HCT116 (cell line): ENCODE measurements at regions not wholly inside any gene's neighbourhood (a gene's known extent, or its start where the extent isn't known, plus 50 kb on each side); places are given as distances from the start of the nearest gene placed in this dataset.

ENCODE experiments used
- EZH2 ChIP-seq: fragments of 200-600 bp; sonication (generic); IDR thresholded peaks from 2 replicates; pipeline ENCODE4 v1.6.1; 2017; ENCODE audit warnings: antibody characterized with exemption, mixed run types
- JUND ChIP-seq: IDR thresholded peaks from 2 replicates; pipeline ENCODE4 v1.6.1; 2012
- POLR2A ChIP-seq: IDR thresholded peaks from 2 replicates; pipeline ENCODE4 v1.7.0; 2011; ENCODE audit warnings: borderline replicate concordance; ENCODE audit not compliant: insufficient read depth, insufficient read length; ENCODE audit errors: extremely low read depth
- RAD21 ChIP-seq: IDR thresholded peaks from 2 replicates; pipeline ENCODE4 v1.6.1; 2012; ENCODE audit warnings: low read depth, mild to moderate bottlenecking
- ZNF274 ChIP-seq: fragments of 200-500 bp; sonication (Bioruptor generic); IDR thresholded peaks from 2 replicates; pipeline ENCODE4 v1.6.1; 2014; ENCODE audit warnings: mild to moderate bottlenecking, low read depth, low read length, inconsistent platforms
- TF ChIP-seq, protein P1 (sequence below), 3 experiments: fragments of 200-600 bp in 1 of 3; sonication (generic) in 1 of 3; IDR thresholded peaks in 2 of 3; conservative IDR thresholded peaks in 1 of 3; 2 replicates each; pipeline ENCODE4 v1.5.1; 2012 to 2017; ENCODE audit warnings: low read depth in 2 of 3, low read length in 2 of 3, antibody characterized with exemption in 1 of 3, borderline replicate concordance in 1 of 3, control low read depth in 1 of 3, mild to moderate bottlenecking in 1 of 3, mixed read lengths in 1 of 3, mixed run types in 1 of 3, moderate library complexity in 1 of 3; ENCODE audit not compliant: insufficient read depth in 1 of 3

DNA sequence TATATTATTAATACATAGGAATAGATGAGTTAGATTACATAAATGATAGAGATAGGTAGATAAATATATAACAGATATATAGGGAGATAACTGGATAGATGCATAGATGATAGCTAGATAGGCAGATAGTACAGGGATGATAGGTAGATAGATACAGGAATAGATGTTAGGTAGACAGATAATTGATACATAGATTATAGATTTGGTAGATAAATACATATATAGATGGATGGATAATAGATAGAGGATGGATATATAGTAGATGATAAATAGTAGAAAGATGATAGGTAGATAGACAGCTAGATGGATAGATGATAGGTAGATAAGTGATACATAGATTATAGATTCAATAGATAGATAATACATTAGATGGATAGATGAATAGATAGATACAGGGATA lies 283.6 kb downstream of the SHOX start:
- TF ChIP-seq JUND = no peak
- TF ChIP-seq POLR2A = no peak
- no peak for TF ChIP-seq ZNF274
- no peak for TF ChIP-seq RAD21
- TF ChIP-seq, protein P1, sequence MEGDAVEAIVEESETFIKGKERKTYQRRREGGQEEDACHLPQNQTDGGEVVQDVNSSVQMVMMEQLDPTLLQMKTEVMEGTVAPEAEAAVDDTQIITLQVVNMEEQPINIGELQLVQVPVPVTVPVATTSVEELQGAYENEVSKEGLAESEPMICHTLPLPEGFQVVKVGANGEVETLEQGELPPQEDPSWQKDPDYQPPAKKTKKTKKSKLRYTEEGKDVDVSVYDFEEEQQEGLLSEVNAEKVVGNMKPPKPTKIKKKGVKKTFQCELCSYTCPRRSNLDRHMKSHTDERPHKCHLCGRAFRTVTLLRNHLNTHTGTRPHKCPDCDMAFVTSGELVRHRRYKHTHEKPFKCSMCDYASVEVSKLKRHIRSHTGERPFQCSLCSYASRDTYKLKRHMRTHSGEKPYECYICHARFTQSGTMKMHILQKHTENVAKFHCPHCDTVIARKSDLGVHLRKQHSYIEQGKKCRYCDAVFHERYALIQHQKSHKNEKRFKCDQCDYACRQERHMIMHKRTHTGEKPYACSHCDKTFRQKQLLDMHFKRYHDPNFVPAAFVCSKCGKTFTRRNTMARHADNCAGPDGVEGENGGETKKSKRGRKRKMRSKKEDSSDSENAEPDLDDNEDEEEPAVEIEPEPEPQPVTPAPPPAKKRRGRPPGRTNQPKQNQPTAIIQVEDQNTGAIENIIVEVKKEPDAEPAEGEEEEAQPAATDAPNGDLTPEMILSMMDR (IDR thresholded peaks at IDR 0.05 in 2 of 3, conservative IDR thresholded peaks at IDR 0.05 in 1 of 3; ENCODE audit: borderline replicate concordance in 1 of 3, insufficient read depth in 1 of 3, low read depth in 2 of 3, low read length in 2 of 3) = no peak
- TF ChIP-seq EZH2 = no peak
